ENCODE measurements at regions not wholly inside any gene's neighbourhood (a gene's known extent, or its start where the extent isn't known, plus 50 kb on each side); places are given as distances from the start of the nearest gene placed in this dataset.

GRCh38 chr15:35298509-35298908 lies 213.4 kb upstream of the NANOGP8 start:
- BruUV-seq (replicated peaks), result no TSS peak
- Histone ChIP-seq H3K4me3 (no peak overlapping the region), H3F3A (ENCODE audit: insufficient read depth, low read depth) (no peaks in the 10 kb centered on the region), H3K27me3 (ENCODE audit: insufficient read depth, low read depth) (no peaks in the 10 kb centered on the region), H3K9me3 (ENCODE audit: insufficient read depth, low read depth) (no peaks in the 10 kb centered on the region), H3K4me2 (no peak overlapping the region), H4K20me1 (ENCODE audit: insufficient read depth) (no peaks in the 10 kb centered on the region), H3K36me3 (ENCODE audit: low read depth) (no peaks in the 10 kb centered on the region), H3K27ac (no peak overlapping the region), H2AFZ (no peak overlapping the region), H3K79me2 (ENCODE audit: low read depth) (no peaks in the 10 kb centered on the region), H3K4me1 (replicated peaks; ENCODE audit: insufficient read depth) (peaks cover 5% of the 10 kb centered on the region; the same call in 1 of the 2 replicates), H3K9me2 (ENCODE audit: insufficient read depth) (no peaks in the 10 kb centered on the region)
- POLR2A ChIA-PET (ENCODE audit: unreplicated experiment), result no interaction called here
- intact Hi-C loops (cut with micrococcal nuclease; ENCODE audit: unreplicated experiment), result loop anchor here (10.0 kb wide), 1 partner anchor 396 kb away; no protein-coding TSS in a partner anchor
- CTCF ChIA-PET, result no interaction called here
- no peak for DNase-seq
- no peak for TF ChIP-seq CTCF (conservative IDR thresholded peaks at IDR 0.05)

DNA sequence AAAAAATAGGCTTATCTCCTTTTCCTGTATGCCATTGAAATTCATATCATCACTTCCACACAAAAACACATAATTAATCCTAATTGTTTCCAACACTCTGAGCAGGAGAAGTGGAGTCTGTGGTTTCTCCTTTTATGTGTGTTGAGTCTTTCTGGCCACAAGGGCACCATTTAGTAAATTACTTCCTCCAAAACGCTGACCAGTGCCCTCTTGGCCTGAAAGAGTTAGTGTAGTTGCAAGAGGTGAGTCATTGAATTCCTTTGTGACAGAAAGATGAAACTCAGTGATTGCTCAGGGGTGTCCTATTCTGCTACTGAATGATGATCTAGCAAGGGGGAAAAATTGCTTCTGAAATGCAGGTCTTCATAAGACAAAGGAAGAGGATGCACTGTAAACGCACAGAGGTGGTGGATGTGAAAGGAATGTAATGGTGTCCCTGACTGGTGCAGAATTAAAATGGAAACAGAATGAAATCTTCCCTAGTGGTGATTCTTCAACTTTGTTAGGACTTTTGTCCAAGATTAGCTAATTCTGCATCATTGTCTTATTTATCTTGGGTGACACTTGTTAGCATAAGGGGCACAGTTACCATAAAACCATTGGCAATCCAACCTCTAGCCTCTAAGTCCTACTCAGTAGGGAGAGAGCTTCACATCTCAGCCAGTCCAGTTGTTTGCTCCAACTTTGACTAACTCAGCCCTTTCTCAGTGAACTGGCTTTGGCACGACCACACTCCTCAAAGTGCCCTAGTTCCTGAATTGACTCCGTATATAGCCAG lies 208.4 kb upstream of the NANOGP8 start:
- H3K27me3 ChIP-seq (ENCODE audit: insufficient read depth, low read depth), result no peaks in the 10 kb centered on the region
- no peak overlapping the region; the same call in 1 of the 2 replicates for H3K27ac ChIP-seq
- no peaks in the 10 kb centered on the region for H3K79me2 ChIP-seq (ENCODE audit: low read depth)
- no peak overlapping the region for H2AFZ ChIP-seq
- no peaks in the 10 kb centered on the region for H3F3A ChIP-seq (ENCODE audit: insufficient read depth, low read depth)
- TF ChIP-seq EZH2 (IDR thresholded peaks at IDR 0.05; ENCODE audit: low read depth) (no peak), CTCF (conservative IDR thresholded peaks at IDR 0.05) (peak; percentile 35; the same call in 1 of the 2 replicates)
- no peaks in the 10 kb centered on the region for H3K36me3 ChIP-seq (ENCODE audit: low read depth)
- POLR2A ChIA-PET (ENCODE audit: unreplicated experiment), result no interaction called here
- H3K9me3 ChIP-seq (ENCODE audit: insufficient read depth, low read depth), result no peaks in the 10 kb centered on the region
- CTCF ChIA-PET, result interaction anchor here (1.6 kb wide), 1 partner anchor 151 kb away, joined by 4 read pairs; no protein-coding TSS in a partner anchor
- peak; percentile 45 to 71 for DNase-seq
- no TSS peak for BruUV-seq (replicated peaks)
- H3K9me2 ChIP-seq (ENCODE audit: insufficient read depth), result no peaks in the 10 kb centered on the region
- intact Hi-C loops (cut with micrococcal nuclease; ENCODE audit: unreplicated experiment), result loop anchor here (10.0 kb wide), 1 partner anchor 401 kb away; no protein-coding TSS in a partner anchor
- H3K4me3 ChIP-seq, result no peak overlapping the region
- H3K4me2 ChIP-seq, result 0 out of 2 replicates have a peak overlapping the region, but pooled peaks have one; percentile 2
- H3K4me1 ChIP-seq (replicated peaks; ENCODE audit: insufficient read depth), result peaks cover 17% of the 10 kb centered on the region; the same call in 1 of the 2 replicates
- H4K20me1 ChIP-seq (ENCODE audit: insufficient read depth), result no peaks in the 10 kb centered on the region

GRCh38 chr15:35290301-35290721 lies 205.2 kb upstream of the NANOGP8 start:
- H3K27ac ChIP-seq, result no peak overlapping the region
- no peaks in the 10 kb centered on the region for H3K27me3 ChIP-seq (ENCODE audit: insufficient read depth, low read depth)
- no peaks in the 10 kb centered on the region for H3K36me3 ChIP-seq (ENCODE audit: low read depth)
- no peaks in the 10 kb centered on the region for H4K20me1 ChIP-seq (ENCODE audit: insufficient read depth)
- peaks cover 17% of the 10 kb centered on the region; the same call in 1 of the 2 replicates for H3K4me1 ChIP-seq (replicated peaks; ENCODE audit: insufficient read depth)
- H3K4me2 ChIP-seq, result no peak overlapping the region
- intact Hi-C loops (cut with micrococcal nuclease; ENCODE audit: unreplicated experiment), result loop anchor here (10.0 kb wide), 1 partner anchor 404 kb away; no protein-coding TSS in a partner anchor
- no peaks in the 10 kb centered on the region for H3K9me3 ChIP-seq (ENCODE audit: insufficient read depth, low read depth)
- no peaks in the 10 kb centered on the region for H3F3A ChIP-seq (ENCODE audit: insufficient read depth, low read depth)
- H3K4me3 ChIP-seq, result no peak overlapping the region
- TF ChIP-seq EZH2 (IDR thresholded peaks at IDR 0.05; ENCODE audit: low read depth), result no peak
- no peaks in the 10 kb centered on the region for H3K79me2 ChIP-seq (ENCODE audit: low read depth)
- no peak for DNase-seq
- no TSS peak for BruUV-seq (replicated peaks)
- CTCF ChIA-PET, result interaction anchor here (0.6 to 2.5 kb wide), 3 partner anchors 144 to 198 kb away, joined by 4 to 49 read pairs (median 5); no protein-coding TSS in a partner anchor
- no peak overlapping the region for H2AFZ ChIP-seq
- POLR2A ChIA-PET (ENCODE audit: unreplicated experiment), result interaction anchor here (0.7 kb wide), 1 partner anchor 373 kb away, joined by 4 read pairs; no protein-coding TSS in a partner anchor
- no peaks in the 10 kb centered on the region for H3K9me2 ChIP-seq (ENCODE audit: insufficient read depth)
